ENCODE measurements at regions not wholly inside any gene's neighbourhood (a gene's known extent, or its start where the extent isn't known, plus 50 kb on each side); places are given as distances from the start of the nearest gene placed in this dataset.

DNA sequence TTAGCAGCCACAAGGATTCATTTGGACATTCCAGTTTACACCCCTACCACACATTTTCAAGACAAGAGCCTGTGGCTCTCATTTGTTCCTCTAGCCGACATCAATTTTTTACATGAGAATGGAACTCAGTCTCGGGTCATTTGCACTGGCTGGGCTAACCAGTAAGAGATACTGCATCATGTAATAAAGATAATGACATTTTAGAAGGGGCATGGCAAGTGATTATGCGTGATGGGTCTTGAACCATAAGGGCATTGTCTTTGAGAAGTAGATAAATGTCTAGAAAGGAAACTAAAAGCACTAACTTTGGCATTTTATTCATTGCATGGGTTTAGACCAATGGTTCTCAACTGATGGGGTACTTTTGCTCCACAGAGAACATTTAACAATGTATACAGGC is 146.0 kb upstream of the GRM7 start:
- TF ChIP-seq, protein P1, sequence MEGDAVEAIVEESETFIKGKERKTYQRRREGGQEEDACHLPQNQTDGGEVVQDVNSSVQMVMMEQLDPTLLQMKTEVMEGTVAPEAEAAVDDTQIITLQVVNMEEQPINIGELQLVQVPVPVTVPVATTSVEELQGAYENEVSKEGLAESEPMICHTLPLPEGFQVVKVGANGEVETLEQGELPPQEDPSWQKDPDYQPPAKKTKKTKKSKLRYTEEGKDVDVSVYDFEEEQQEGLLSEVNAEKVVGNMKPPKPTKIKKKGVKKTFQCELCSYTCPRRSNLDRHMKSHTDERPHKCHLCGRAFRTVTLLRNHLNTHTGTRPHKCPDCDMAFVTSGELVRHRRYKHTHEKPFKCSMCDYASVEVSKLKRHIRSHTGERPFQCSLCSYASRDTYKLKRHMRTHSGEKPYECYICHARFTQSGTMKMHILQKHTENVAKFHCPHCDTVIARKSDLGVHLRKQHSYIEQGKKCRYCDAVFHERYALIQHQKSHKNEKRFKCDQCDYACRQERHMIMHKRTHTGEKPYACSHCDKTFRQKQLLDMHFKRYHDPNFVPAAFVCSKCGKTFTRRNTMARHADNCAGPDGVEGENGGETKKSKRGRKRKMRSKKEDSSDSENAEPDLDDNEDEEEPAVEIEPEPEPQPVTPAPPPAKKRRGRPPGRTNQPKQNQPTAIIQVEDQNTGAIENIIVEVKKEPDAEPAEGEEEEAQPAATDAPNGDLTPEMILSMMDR (IDR thresholded peaks at IDR 0.05; ENCODE audit: low read length, missing control alignments) = no peak
- no peak for DNase-seq (ENCODE audit: low read depth)
- no peak overlapping the region for H3K4me3 ChIP-seq (replicated peaks; ENCODE audit: low read depth, low read length)

DNA sequence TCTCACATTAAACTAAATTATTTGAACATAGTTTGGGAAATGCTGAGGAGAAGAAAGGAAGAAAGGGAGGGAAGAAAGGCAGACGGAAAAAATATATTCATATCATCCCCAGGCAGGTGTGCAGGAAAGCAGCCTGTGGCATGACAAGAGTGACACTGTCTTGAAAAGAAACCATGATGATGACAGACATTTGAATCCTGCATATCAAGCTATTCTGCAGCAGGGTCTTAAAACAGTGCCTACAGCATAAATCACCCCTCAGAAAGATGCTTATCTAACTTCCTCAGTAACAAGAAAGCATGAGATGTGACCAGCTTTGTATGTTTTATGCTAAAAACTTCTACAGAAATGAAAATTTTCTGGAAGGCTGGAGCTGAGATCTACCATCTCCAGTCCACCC is 144.5 kb upstream of the GRM7 start:
- no peak overlapping the region for H3K4me3 ChIP-seq (replicated peaks; ENCODE audit: low read depth, low read length)
- DNase-seq (ENCODE audit: low read depth) = no peak
- TF ChIP-seq, protein P1 (IDR thresholded peaks at IDR 0.05; ENCODE audit: low read length, missing control alignments) = no peak

DNA sequence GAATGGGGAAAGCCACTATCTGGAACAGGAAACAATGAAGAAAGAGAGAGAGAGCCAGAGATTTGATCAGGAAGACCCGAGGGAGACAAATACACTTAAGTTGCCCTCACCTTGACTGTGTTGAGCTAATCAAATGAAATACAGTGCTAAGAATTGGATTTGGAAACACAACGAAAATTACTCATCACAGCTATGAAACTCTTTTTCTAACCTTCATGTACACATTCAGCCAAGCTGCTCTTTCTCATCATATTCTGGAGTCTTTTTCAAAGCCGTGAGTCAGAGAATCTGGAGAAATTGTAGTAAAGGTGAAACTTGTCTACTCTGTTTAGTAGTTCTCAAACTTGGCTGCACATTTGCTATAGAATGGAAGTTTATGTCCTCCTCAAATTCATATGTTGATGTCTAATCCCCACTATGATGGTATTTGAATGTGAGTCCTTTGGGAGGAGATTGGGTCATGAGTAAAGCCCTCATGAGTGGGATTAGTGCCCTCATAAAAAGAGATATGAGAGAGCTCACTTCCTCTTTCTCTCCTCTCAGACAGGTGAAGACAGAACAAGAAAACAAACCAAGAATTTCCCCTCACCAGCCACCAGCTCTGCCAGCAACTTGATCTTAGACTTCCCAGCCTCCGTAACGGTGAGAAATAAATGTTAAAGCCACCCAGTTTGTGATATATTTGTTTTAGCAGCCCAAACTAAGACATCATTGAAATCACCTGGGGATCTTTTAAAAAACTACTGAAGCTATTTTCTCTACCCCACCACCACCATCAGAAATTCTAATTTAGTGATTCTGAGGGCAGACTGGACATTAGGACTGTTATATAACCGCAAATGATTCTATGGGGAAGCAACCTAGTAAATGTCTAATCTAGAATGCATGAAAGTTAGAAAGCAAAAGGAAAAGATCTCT is 143.6 kb upstream of the GRM7 start:
- DNase-seq (ENCODE audit: low read depth) = no peak
- H3K4me3 ChIP-seq (replicated peaks; ENCODE audit: low read depth, low read length) = no peak overlapping the region
- TF ChIP-seq, protein P1 (IDR thresholded peaks at IDR 0.05; ENCODE audit: low read length, missing control alignments) = no peak

DNA sequence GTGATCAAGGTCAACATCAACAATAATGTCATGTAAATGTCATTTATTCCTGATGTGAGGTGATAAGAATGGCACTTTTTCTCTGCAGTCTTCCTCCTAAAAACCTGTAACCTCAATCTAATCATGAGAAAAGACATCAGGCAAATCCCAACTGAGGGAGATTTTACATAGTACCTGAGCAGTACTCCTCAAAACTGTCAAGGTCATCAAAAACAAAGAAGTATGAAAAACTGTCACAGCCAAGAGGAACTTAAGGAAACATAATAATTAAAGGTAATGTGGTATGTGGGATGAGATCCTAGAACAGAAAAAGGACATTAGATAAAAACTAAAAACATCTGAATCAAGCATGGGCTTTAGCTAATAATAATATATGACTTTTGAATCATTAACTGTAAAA is 140.9 kb upstream of the GRM7 start:
- TF ChIP-seq, protein P1 (IDR thresholded peaks at IDR 0.05; ENCODE audit: low read length, missing control alignments) = no peak

DNA sequence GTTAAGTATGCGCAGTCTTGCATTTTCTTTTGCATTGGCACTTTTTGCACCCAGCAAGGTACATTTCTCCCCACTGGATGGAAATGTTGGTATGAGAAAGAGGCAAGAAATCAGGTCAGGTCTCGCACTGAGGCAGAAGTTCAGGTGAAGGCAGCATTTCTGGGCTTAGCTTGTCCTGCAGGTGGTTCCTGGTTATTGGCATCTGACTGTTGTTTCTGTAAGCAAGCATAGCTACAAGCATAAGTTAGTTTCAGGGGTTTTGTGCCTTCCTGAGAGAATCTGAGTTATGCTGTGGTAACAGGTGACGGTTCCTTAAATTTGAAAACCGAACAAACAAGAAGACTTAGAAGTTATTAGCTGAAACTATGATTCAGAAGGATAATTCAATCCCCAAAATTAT is 139.4 kb upstream of the GRM7 start:
- DNase-seq (ENCODE audit: low read depth) = no peak
- TF ChIP-seq, protein P1 (IDR thresholded peaks at IDR 0.05; ENCODE audit: low read length, missing control alignments) = no peak
- no peak overlapping the region for H3K4me3 ChIP-seq (replicated peaks; ENCODE audit: low read depth, low read length)

More for the DNA sequence above, 140.9 kb upstream of the GRM7 start:
- DNase-seq (ENCODE audit: low read depth) = no peak
- no peak overlapping the region for H3K4me3 ChIP-seq (replicated peaks; ENCODE audit: low read depth, low read length)

DNA sequence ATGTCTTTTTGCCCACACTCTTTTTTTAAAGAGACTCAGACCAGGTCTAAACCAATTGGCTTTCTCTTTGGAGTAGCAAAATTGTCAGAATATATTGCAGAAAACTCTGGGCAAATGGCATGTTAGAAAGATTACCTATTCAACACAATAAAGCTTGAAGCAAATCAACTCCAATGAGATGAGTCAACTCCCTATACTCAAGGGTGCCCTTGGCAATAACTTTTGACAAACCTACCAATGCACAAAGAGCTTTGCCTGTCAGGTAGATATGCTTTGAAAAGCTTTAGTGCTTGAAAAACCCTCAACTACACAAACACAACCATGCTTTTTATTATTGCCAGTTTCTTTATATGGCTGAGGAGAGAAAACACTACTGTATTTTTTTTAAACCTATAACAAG is 137.7 kb upstream of the GRM7 start:
- TF ChIP-seq, protein P1 (IDR thresholded peaks at IDR 0.05; ENCODE audit: low read length, missing control alignments) = no peak
- no peak overlapping the region for H3K4me3 ChIP-seq (replicated peaks; ENCODE audit: low read depth, low read length)

DNA sequence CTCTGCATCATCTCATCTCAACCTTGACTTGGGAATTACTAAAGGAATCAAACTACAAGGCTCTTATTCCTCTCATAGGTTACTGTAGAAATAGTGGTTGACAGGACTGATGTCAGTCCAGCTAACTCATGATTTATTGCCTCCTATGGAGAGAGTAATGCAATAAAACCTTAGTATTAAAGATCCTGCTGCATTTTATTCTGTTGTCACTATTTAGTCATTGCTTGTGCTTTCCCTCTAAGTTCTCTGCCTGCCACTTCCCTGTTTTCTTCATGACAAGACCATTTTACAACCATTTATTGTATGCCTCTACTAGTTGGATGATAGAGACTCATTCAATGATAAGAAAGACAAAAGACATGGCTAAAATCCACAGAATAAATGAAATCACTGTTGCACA is 134.1 kb upstream of the GRM7 start:
- TF ChIP-seq, protein P1 (IDR thresholded peaks at IDR 0.05; ENCODE audit: low read length, missing control alignments) = no peak
- no peak for DNase-seq (ENCODE audit: low read depth)
- no peak overlapping the region for H3K4me3 ChIP-seq (replicated peaks; ENCODE audit: low read depth, low read length)

More for the DNA sequence above, 137.7 kb upstream of the GRM7 start:
- no peak for DNase-seq (ENCODE audit: low read depth)
